Nucleus accumbens (tissue), 56 donors: ENCODE measurements at regions not wholly inside any gene's neighbourhood (a gene's known extent, or its start where the extent isn't known, plus 50 kb on each side); places are given as distances from the start of the nearest gene placed in this dataset.
A peak's percentile ranks its signal among the peaks of the same experiment; 100 is the strongest.
"Not testable (repeated sequence)": the region's sequence is repeated elsewhere in the genome, so short reads cannot be mapped to it uniquely, and the experiment has no call there.

Experiments
- DNase-seq, 56 donors: peaks; one replicate each; lab custom pipeline; 2025; lab: John Stamatoyannopoulos, UW

DNA sequence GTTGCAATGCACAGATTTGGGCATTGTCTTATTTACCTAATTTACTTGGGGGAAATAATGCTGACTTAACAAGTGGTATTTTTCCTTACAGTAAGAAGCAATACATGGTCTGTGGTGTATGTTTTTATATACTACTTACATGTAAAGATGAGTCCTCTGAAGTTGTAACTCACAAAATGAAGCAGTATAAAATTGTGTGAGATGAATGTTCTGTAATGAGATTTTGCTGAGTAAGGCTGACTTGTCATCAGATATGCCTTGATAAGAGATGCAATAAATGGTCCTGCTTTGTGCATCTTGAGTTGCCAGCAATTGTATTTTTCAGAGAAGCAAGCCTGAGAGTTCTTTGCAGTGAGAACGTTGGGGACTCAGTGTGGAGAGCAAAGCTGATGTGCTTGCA, 92.2 kb upstream of the GNAQ start:
- no peak for DNase-seq

DNA sequence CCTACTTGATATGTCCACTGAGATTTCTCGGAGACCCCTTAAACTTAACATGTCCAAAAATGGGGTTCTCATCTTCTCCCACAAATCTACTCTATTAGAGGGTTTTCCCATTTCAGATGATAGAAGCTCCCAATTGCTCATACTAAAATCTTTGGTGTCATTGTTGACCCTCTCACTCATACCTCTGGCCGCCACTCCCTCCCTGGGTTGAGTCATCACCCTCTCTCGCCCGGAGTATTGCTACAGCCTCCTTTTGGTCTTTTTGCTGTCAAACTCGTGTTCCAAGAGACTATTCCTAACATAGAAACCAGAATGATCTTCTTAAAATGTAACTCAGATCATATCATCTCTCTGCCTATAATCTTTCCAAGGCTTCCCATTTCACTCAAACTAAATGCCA, 91.0 kb upstream of the GNAQ start:
- DNase-seq, result no peak

- peak in 51 of 56 donors; percentile 1 to 86 (median 47) for DNase-seq
Measured at GRCh38 chr9:78121488-78121887, 89.9 kb upstream of the GNAQ start.

GRCh38 chr9:78118742-78119473, 87.3 kb upstream of the GNAQ start:
- no peak for DNase-seq

- no peak for DNase-seq
Measured at GRCh38 chr9:78115073-78115472, 83.5 kb upstream of the GNAQ start.

- no peak for DNase-seq
Measured at GRCh38 chr9:78114581-78114980, 83.0 kb upstream of the GNAQ start.

GRCh38 chr9:78112406-78112805, 80.8 kb upstream of the GNAQ start:
- no peak for DNase-seq

GRCh38 chr9:78112004-78112403, 80.4 kb upstream of the GNAQ start:
- no peak for DNase-seq

DNA sequence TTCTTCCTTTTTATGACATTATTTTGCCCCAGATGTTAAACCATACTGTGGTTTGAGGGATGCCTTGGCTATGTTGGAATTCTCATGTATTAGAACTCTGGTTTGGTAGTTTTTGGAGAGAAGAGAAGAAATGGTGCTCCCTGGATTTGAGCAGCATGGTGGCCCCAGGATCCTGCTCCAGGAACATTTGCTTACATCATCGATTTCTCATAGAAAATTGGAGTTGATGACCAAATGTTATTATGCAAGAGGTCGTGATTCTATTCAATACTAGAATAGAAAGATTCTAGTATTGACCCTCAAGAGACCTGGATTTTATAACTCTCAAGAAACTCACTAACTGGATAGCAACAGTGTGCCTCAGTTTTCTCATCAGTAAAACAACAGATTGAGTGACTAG, 77.5 kb upstream of the GNAQ start:
- no peak for DNase-seq

DNA sequence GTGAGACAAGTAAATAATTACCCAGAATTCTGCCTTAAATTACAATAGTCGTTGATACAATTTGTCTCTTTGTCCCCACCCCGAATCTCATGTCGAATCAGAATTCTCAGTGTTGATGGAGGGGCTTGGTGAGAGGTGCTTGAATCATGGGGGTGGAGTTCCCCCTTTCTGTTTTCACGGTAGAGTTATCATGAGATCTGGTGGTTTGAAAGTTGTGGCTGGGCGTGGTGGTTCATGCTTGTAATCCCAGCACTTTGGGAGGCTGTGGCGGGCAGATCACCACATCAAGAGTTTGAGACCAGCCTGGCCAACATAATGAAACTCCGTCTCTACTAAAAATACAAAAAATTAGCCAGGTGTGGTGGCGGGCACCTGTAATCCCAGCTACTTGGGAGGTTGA, 75.0 kb upstream of the GNAQ start:
- DNase-seq, result not testable (repeated sequence)

- DNase-seq, result no peak
Measured at GRCh38 chr9:78103971-78104433, 72.4 kb upstream of the GNAQ start.

- no peak for DNase-seq
Measured at GRCh38 chr9:78101247-78101646, 69.6 kb upstream of the GNAQ start.

GRCh38 chr9:78097541-78097940, 65.9 kb upstream of the GNAQ start:
- DNase-seq, result peak in 6 of 56 donors; percentile 1 to 35 (median 11)

- DNase-seq, result no peak
Measured at GRCh38 chr9:78091731-78092130, 60.1 kb upstream of the GNAQ start.

- no peak for DNase-seq
Measured at GRCh38 chr9:78089111-78089510, 57.5 kb upstream of the GNAQ start.

DNA sequence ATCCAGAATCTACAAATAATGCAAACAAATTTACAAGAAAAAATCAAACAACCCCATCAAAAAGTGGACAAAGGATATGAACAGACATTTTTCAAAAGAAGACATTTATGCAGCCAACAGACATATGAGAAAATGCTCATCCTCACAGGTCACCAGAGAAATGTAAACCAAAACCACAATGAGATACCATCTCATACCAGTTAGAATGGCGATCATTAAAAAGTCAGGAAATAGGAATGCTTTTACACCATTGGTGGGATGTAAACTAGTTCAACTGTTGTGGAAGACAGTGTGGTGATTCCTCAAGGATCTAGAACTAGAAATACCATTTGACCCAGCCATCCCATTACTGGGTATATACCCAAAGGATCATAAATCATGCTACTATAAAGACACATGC, 56.6 kb upstream of the GNAQ start:
- not testable (repeated sequence) for DNase-seq
